Activated naive CD4-positive, alpha-beta T cell treated with Interleukin-2 at 50 U/mL for 16 hours (primary cell): ENCODE measurements at regions not wholly inside any gene's neighbourhood (a gene's known extent, or its start where the extent isn't known, plus 50 kb on each side); places are given as distances from the start of the nearest gene placed in this dataset.

ENCODE experiments used
- DNase-seq: peaks from one replicate; pipeline ENCODE4 v3.0.0-alpha.2; 2020

DNA sequence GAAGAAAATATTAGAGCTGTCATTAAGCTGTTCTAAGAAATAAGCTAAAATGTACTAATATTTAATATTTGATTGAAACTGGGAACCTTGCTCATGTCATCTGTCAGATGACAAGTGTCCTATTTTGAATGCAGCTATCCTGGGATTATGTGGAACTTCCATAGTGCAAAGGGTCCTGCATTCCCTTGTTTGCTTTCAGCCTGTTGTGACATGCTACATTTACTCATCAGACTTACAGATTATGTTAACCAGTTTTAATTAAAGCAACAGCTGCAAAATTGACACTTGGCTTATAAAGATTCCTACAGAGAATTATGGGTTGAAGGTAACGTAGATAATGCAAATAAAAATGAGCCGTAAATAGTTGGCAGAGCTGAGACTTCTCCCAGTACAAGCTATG is 458.4 kb upstream of the RGS6 start:
- DNase-seq = no peak

DNA sequence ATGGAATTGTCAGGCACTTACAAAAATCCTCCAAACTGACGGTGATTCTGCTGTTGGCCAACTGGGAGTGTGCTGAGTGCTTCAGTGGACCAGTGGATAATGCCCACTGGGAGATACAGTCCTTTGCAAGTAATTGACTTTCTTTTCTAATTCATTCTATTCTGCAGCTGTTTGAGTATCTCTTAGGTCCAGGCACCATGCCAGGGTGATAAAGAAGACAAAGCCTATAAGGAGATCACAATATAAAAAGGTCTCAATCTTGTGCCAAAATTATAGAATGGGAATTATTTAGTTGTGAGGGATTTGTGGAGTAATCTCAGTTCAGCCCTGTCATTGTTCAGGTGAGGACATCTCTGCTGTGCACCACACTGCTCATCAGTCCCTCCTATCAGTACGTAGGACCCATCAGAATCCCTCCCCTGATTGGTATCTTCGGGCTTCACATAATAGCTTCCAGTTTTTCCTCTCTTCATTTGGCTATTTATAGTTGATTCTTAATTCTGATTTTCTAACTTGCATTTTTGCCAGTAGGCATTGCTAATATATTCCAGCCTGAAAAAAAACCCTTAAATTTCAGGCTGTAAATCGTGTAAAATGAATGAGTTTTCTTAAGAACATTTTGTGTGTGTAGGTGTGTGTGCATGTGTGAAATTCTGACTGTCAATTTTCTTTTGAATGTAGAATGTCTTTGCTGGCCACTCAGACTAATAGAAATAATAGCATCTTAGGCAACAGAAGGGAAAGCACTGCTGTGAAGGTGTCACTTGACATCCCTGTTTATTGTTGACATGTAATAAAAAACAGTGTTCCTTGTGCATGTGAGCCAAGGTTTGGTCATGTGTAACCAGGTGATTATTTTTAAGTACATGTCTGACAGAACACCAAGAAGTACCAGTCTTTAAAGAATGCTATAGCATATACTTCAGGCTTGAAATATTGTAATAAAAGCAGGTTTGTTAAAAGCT is 457.6 kb upstream of the RGS6 start:
- no peak for DNase-seq

DNA sequence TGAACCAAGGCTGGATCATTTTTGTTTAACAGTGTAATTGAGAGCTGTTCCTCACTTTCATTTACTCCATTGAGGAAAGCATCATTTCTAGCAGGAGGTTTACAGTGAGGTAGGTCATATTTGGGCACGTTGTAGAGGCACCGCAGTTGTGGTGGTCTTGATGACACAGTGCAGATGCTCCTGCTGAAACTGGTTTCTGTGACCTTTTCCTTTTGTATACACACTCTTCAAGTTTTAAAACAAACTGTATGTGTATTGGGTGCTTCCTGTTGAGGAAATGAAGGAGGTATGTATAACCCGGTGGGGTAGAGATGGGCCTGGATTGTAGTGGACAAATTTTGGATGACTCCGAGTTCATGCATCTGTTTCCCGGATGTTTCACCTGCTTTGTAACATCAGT is 456.3 kb upstream of the RGS6 start:
- DNase-seq = no peak

DNA sequence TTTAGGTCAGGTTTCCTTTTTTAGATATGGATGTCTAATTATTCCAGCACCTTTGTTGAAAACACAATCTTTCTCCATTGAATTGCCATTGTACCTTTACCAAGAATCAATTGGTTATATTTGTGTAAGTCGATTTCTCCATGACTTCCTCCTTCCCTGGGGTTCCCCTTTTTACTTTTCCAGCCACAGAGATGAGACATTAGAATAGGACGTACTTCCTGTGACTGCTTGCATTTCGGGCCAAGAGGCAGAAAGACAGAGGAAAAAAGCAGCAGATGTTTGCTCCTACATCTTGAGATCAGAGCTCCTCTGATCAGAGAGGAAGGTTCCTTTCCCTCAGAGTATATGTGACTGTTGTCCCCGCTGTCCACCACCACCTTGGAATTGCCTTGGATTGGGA is 453.7 kb upstream of the RGS6 start:
- DNase-seq = no peak

DNA sequence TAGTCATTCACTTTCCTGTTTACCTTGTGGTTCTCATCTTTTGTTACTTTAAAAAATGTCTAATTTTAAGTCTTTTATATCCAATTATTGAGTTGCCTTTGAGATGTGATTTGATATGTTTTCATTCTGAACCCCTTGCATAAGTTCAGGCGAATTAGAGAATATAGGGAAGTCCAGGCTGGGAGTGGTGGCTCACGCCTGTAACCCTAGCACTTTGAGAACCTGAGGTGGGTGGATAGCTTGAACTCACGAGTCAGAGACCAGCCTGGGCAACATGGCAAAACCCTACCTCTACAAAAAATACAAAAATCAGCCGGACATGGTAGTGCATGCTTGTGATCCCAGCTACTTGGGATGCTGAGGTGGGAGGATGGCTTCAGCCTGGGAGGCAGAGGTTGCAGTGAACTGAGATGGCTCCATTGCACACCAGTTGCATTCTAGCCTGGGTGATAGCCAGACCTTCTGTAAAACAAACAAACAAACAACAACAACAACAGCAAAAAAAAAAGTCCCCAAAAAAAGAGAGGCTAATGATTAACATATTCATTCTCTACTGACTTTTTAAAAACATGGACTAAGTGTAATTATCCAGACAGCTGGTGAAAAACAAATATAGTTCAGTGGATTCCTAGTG is 451.1 kb upstream of the RGS6 start:
- DNase-seq = no peak

DNA sequence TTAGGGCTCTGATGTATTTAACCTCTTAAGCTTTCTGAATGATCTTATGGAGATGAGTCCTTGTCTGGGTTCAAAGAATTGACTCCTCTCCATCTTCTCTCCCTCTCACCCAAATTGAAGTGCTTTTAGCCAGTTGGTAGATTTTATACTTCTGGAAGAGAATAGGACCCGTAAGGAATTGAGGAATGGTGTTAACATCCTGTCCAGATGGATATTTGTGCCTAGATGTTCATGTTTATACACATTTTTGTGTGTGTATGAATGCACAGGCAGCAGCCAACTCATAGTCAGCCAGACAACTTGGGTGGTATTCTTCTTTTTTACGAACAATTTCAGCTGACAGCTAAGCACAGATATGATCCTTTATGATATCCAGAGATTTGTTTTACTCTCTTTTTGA is 449.6 kb upstream of the RGS6 start:
- no peak for DNase-seq

DNA sequence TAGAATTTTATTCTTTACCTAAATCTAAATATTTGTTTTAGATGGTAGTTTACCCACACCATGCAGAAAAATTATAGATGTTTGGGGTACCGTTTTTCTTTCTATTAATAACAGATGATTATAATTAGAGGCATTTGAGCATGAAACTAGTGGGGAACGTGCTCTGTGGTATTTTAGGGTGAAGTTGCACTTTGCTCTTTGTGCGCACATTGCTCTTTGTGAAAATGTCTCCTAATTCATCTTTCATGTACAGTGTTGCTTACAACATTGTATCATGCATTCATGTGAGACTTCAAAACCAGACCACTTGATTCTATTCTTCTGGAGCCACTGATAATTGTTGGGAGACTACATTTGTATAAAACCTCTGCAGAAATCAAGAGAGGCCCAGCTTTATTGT is 449.1 kb upstream of the RGS6 start:
- no peak for DNase-seq

DNA sequence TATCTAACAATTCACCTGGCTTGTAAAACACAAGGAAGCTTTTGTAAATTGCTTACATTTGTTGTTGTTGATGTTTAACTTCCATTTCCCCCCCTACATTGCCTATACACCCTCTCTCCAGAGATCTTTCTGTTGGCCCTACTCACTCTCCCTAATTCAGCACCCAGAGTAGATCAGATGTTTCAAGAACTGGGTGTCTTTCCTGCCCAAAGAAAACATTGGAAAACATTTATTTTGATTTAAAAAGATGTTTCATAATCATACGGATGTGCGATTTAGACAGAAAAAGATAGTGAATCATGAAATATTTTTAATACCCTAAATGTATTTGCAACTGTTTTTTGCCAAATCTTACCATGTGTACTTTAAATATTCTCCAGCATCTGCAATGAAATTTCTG is 446.4 kb upstream of the RGS6 start:
- DNase-seq = no peak

DNA sequence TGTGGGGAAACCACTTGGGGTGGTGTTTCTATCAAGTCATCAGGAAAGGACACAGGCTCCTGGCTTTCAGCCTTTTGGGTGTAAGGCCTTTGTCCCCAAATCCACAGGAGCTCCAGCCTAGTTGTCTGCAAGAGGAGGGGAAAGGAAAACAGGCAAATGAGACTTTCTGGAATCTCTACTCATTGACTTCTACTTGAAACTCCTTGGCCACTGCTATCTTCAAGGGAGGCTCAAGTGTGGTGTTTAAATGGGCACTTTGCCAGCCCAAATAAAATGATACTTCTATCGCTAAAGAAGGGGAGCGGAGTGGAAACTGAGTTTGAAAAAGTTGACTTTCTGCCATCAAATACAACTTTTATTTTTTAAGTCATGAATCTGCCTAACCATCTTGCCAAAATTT is 445.9 kb upstream of the RGS6 start:
- DNase-seq = no peak

DNA sequence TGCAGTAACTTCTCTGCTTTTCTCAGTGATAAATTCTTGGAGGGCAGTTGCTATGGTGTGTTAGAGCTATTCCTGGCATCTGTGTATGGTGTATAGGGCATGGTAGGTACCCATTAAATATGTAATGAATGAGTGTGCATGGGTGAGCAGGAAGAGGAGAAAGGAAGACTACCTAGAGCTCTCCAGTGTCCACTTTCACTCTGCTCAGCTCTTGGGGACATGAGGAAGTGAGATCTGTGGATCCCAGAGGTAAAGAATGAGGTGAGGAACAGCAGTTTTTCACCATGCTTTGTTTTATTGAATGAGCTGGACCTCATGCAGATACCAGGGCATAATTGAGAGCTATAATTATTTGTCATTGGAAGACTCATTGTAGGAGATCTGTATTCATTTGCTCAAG is 444.8 kb upstream of the RGS6 start:
- DNase-seq = no peak

DNA sequence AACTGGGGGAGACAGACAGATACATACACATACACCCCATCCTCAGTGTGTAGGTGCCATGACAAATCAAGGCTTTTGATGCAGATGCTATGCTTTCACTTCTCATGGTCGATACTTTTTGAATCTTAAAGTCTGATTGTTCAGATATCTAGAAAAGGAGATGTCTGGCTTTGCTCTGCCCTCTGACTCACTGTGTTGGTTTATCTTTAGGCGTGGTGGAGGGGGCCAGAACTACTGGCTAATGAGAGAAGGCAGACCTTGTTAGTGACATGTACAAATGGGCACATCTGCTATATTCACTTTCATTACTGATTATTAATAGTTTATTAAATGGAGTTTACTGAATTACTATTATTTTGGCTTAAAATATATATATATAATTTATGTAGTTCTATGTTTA is 444.3 kb upstream of the RGS6 start:
- no peak for DNase-seq

DNA sequence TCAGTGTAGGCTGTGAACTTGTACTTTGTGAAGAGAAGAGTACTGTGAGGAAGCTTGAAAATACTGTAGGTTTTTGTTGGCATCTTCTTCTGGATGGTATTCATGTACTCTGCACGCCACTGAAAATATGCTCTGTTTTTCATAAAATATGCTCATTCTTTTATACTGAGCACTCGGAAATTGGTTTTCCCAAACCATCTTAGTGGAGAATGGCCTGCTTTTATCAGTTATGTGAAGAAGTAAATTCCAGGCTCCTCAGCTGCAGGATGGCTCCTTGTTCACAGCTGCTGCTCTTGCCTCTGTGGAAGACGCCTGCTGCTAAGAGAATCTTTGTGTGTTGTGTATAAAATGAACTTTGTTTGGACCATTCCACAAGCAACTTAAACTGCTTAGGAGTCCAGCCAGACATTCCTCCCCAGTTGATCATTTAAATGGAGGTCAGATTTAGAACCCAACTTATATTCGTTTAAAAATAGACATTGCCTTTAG is 443.5 kb upstream of the RGS6 start:
- DNase-seq = no peak

DNA sequence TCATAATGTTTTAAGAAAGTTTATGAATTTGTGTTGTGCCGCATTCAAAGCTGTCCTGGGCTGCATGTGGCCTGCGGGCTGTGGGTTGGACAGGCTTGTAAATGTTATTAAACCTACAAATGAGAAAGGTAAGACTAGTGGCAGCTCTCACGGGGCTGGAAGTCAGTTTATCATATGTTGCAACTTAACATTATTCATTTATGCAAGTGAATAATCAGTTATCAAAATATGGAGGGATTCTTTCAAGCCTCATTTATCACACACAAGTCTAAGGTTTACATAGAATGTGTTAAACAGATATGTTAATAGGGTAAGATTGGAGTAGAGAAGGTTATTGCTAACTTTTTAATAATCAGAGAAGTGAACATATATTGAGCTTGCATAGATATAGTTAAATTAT is 442.5 kb upstream of the RGS6 start:
- DNase-seq = no peak

DNA sequence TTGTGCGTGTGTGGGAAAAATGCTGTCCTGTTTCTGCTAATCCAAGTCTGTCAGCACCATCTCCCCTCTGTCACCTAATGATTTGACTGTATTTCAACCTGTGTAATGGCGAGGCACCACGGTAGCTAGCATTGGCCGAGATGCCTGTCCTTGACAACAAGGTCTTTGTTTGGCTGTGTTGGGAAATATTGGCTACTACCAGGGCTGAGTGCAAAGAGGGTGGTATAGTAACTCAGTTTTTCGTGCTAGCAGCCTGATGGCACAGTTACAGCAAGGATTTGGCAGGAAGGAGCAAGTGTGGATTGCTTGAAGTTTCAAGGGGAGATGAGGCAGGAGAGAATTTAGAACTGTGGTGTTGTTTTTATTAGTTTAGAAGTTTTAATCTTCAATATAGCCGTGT is 440.3 kb upstream of the RGS6 start:
- no peak for DNase-seq

DNA sequence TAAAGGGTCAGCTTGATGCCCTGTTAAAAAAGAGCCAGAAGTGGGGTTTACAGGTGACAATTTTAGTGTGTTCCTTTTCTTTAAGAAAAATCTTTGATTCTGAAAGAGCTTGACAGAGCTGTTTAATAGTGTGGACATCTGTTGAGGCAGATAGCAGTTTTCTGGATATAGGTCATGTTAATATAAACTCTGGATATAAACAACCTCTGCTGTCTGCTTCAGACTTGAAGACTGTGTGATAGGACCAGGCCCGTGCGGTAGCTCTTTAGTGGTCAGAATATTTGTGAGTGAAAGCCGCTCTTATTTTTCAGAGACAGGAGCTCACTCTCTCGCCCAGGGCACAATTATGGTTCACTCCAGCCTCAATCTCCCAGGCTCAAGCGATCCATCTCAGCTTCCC is 439.9 kb upstream of the RGS6 start:
- DNase-seq = no peak

DNA sequence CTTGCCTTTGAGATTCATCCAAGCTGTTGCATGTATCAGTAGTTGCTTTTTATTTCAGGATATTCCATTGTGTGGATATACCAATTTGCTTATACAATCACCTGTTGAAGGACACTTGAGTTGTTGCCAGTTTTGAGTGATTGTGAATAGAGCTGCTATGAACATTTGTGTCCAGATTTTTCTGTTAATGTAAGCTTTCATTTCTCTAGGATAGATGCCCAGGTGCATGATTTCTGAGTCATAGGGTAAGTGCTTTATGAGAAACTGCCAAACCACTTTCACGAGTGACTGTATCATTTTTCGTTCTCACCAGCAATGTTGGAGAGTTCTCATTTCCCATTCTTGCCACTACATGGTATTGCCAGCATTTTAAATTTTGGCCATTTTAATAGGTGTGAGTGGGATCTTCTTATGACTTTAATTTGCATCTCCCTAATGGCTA is 434.6 kb upstream of the RGS6 start:
- no peak for DNase-seq

DNA sequence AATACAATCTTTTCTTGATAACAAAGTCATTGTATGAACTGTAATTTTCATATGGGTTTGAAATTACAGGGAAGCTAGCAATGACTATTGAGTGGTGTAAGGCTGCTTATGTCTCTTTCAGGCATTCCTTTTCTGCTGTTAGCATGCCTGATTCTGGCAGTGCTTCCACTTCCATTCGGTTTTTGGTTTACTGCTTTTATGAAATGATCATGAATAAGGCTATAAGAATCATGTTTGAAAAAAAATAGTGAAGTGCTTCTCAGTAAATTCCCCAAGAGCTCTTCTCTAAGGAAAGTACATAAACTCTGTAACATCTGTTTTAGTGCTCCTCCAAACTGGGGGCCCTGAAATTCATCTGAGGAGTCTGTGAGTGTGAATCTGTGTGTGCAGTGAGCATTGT is 434.0 kb upstream of the RGS6 start:
- DNase-seq = no peak

DNA sequence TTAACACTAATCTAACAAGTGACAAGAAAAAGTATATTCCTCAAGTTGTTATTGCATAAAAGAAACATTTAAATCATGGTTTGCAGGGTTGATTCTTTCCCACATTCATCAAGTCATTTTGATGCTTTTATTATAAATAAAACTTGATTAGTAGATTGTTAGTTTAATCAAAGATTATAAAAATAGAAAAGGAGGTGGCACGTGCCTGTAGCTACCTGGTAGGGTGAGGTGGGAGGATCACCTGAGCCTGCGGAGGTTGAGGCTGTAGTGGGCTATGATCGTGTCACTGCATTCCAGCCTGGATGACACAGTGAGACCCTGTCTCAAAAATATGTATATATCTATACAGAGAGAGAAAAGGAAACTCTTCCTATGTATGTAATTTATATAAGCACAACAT is 433.2 kb upstream of the RGS6 start:
- DNase-seq = no peak

DNA sequence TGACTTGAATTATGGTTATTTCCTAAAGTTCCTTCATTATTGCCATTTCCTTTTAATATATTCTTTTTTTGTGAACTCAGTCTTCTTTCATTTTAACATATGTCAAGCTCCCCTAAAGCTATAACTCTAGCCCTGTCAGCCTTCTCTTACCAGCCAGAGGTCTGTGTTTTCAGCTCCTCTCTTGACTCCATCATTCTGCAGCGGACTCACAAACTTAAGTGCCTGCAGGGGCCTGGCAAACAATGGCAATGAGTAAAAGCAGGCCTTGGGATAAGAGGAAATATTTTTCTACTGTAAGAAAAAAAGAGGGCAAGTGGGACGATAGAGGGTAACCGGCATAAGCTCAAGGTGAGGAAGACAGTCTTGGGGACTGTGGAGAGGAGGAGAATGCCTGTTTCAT is 424.5 kb upstream of the RGS6 start:
- DNase-seq = no peak

DNA sequence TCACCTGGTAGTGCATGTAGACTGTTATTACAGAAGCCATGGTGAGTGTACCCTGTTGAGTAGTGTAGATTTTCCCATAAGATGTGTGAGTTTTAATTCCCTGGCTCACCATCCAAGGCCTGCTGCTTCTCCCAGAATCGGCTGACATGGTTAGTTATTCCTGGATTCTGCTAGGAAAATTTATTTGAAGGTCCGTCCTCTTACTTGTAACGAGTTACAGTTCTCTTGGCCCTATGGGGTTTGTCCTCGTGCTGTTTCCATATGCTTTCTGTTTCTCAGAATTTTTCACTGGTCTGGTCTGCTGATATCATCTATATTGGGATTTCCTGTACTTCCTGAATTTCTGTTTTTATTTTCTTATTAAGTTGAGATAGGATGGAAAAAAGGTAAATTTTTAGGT is 423.3 kb upstream of the RGS6 start:
- DNase-seq = no peak

DNA sequence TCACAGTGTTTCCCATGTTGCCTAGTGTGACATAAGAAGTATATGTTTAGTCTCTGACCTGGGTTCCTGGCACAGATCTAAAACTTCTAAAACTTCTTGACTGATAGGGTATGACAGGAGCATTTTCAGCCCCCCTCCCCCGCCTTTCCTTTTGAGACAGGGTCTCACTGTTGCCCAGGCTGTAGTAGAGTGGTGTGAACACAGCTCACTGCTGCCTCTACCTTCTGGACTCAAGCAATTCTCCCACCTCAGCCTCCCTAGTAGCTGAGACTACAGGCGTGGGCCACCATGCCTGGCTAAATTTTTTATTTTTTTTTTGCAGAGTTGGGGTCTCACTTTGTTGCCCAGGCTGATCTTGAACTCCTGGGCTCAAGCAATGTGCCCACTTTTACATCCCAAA is 421.1 kb upstream of the RGS6 start:
- no peak for DNase-seq

DNA sequence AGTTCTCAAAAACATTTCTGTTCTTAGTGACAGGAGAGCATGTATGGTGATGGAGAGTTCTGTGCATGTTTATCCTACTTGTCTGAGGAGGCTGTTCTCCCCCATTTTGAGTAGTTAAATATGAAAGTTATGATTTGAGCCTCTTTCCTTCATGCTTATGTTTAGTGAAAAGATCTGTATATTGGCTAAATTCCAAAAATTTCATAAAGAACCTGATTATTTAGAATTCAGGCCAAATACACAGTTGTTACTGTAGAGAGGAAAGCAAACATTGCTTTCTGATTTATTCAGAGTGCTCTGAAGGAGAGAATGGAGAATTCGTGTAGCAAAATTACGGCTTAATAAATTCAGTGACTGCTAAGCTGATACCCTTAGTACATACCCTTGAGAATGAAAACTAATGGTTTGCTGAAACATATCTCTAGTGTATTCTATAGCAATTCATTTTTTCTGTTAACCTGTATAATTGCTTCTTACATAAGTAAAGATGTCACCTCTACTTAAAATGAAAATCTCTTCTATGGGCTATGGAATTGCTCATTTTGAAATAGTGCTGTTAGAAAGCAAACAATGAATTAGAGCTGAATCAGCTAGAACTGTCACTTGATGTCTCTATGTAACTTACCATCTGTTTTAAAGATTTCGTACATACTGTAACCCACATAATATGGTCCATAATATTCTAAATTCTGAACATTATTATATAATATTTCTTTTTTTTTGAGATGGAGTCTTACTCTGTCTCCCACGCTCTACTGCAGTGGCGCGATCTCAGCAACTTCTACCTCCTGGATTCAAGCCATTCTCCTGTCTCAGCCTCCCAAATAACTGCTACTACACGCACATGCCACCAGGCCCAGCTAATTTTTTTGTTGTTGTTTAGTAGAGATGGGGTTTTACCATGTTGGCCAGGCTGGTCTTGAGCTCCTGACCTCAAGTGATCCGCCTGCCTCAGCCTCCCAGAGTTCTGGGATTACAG is 417.0 kb upstream of the RGS6 start:
- DNase-seq = no peak
